Caco-2 (cell line): ENCODE measurements at regions not wholly inside any gene's neighbourhood (a gene's known extent, or its start where the extent isn't known, plus 50 kb on each side); places are given as distances from the start of the nearest gene placed in this dataset.

Experiments used
- BruUV-seq: library from RNA; stranded (reverse); fragments of 400-500 nt; replicated peaks from 2 replicates; lab custom pipeline; 2021; lab: Mats Ljungman, UMichigan
- CTCF ChIA-PET: fragments of 300-600 bp; sonication (Branson Sonifier 250); formaldehyde crosslinking; loops from one replicate; lab custom pipeline; 2022; ENCODE audit warnings: antibody characterized with exemption; lab: Charles Lee
- POLR2A ChIA-PET: fragments of 300-600 bp; sonication (Branson Sonifier 250); formaldehyde crosslinking; loops from one replicate; lab custom pipeline; 2022; ENCODE audit warnings: antibody characterized with exemption; lab: Charles Lee
- DNase-seq, 2 experiments: peaks; one replicate each; pipeline versions ENCODE4 v3.0.0 to v3.0.0-alpha.2; 2020 to 2022
- H3K27me3 ChIP-seq: replicated peaks from 2 replicates; pipeline ENCODE4 v1.6.0; 2011; ENCODE audit warnings: low read length; ENCODE audit not compliant: control insufficient read depth, insufficient read depth
- H3K36me3 ChIP-seq: 2 replicates; pipeline ENCODE4 v1.5.1; 2011; ENCODE audit warnings: low read length; ENCODE audit not compliant: control insufficient read depth, insufficient read depth
- H3K4me1 ChIP-seq: fragments of 250-450 bp; sonication (Bioruptor Pico); 2 replicates; pipeline ENCODE4 v1.5.1; 2020; ENCODE audit warnings: mild to moderate bottlenecking
- H3K4me3 ChIP-seq: 2 replicates; pipeline ENCODE4 v1.5.1; 2011; ENCODE audit warnings: low read depth, mild to moderate bottlenecking, control low read depth, low read length
- H3K9me3 ChIP-seq: fragments of 250-450 bp; sonication (Bioruptor Pico); 2 replicates; pipeline ENCODE4 v1.5.1; 2020; ENCODE audit warnings: mild to moderate bottlenecking, moderate library complexity
- H3K27ac Mint-ChIP-seq: one replicate; pipeline ENCODE4 v1.8.0; 2022; ENCODE audit warnings: mixed read lengths; ENCODE audit not compliant: unreplicated experiment
- H3K27me3 Mint-ChIP-seq: one replicate; pipeline ENCODE4 v1.8.0; 2022; ENCODE audit warnings: mixed read lengths; ENCODE audit not compliant: insufficient read depth, unreplicated experiment
- H3K36me3 Mint-ChIP-seq: one replicate; pipeline ENCODE4 v1.8.0; 2022; ENCODE audit warnings: mild to moderate bottlenecking, mixed read lengths; ENCODE audit not compliant: insufficient read depth, unreplicated experiment
- H3K4me1 Mint-ChIP-seq: one replicate; pipeline ENCODE4 v1.8.0; 2022; ENCODE audit warnings: low read depth, mixed read lengths; ENCODE audit not compliant: unreplicated experiment
- H3K4me3 Mint-ChIP-seq: one replicate; pipeline ENCODE4 v1.8.0; 2022; ENCODE audit warnings: mild to moderate bottlenecking, moderate library complexity, mixed read lengths; ENCODE audit not compliant: unreplicated experiment
- H3K9me3 Mint-ChIP-seq: one replicate; pipeline ENCODE4 v1.8.0; 2022; ENCODE audit warnings: mixed read lengths; ENCODE audit not compliant: unreplicated experiment
- intact Hi-C: fragments of 100-400 bp; cut with micrococcal nuclease; formaldehyde crosslinking; loops from one replicate; pipeline ENCODE4 v1.10.0; 2022; ENCODE audit not compliant: unreplicated experiment
- TF ChIP-seq, protein P1 (sequence below), 2 experiments: fragments of 200-600 bp in 1 of 2; IDR thresholded peaks; 1 replicate in 1 of 2; 2 replicates in 1 of 2; pipeline versions ENCODE4 v1.5.1 to v1.8.0; 2011 to 2022; ENCODE audit warnings: antibody characterized with exemption in 1 of 2, control low read depth in 1 of 2, inconsistent platforms in 1 of 2, low read depth in 1 of 2, low read length in 1 of 2, mild to moderate bottlenecking in 1 of 2, moderate library complexity in 1 of 2; ENCODE audit not compliant: insufficient read depth in 1 of 2, severe bottlenecking in 1 of 2, unreplicated experiment in 1 of 2

- Histone ChIP-seq H3K27me3 (no peaks in the 10 kb centered on the region), H3K36me3 (no peaks in the 10 kb centered on the region), H3K4me3 (no peak overlapping the region), H3K4me1 (peaks cover 19% of the 10 kb centered on the region), H3K9me3 (no peaks in the 10 kb centered on the region)
- TF ChIP-seq, protein P1, sequence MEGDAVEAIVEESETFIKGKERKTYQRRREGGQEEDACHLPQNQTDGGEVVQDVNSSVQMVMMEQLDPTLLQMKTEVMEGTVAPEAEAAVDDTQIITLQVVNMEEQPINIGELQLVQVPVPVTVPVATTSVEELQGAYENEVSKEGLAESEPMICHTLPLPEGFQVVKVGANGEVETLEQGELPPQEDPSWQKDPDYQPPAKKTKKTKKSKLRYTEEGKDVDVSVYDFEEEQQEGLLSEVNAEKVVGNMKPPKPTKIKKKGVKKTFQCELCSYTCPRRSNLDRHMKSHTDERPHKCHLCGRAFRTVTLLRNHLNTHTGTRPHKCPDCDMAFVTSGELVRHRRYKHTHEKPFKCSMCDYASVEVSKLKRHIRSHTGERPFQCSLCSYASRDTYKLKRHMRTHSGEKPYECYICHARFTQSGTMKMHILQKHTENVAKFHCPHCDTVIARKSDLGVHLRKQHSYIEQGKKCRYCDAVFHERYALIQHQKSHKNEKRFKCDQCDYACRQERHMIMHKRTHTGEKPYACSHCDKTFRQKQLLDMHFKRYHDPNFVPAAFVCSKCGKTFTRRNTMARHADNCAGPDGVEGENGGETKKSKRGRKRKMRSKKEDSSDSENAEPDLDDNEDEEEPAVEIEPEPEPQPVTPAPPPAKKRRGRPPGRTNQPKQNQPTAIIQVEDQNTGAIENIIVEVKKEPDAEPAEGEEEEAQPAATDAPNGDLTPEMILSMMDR (IDR thresholded peaks at IDR 0.05; ENCODE audit: insufficient read depth in 1 of 2, low read depth in 1 of 2, low read length in 1 of 2, severe bottlenecking in 1 of 2, unreplicated experiment in 1 of 2): no peak
- DNase-seq: no peak
- Mint-ChIP-seq H3K27me3 (peaks cover 2% of the 10 kb centered on the region), H3K4me3 (no peak overlapping the region), H3K4me1 (peaks cover 8% of the 10 kb centered on the region), H3K36me3 (no peaks in the 10 kb centered on the region), H3K27ac (no peak overlapping the region), H3K9me3 (no peaks in the 10 kb centered on the region)
- ChIA-PET CTCF (no interaction called here), POLR2A (no interaction called here)
- no TSS peak for BruUV-seq
- intact Hi-C loops: no loop called here
Observed at GRCh38 chr2:82143343-82143742, 1838.8 kb upstream of the LRRTM1 start.

- intact Hi-C loops: loop anchor here (1.0 kb wide), 1 partner anchor 18 kb away; no protein-coding TSS in a partner anchor
- Histone ChIP-seq H3K27me3 (no peaks in the 10 kb centered on the region), H3K9me3 (no peaks in the 10 kb centered on the region), H3K4me3 (no peak overlapping the region), H3K4me1 (peaks cover 19% of the 10 kb centered on the region), H3K36me3 (no peaks in the 10 kb centered on the region)
- Mint-ChIP-seq H3K27ac (no peak overlapping the region), H3K9me3 (no peaks in the 10 kb centered on the region), H3K4me1 (peaks cover 8% of the 10 kb centered on the region), H3K36me3 (no peaks in the 10 kb centered on the region), H3K27me3 (peaks cover 2% of the 10 kb centered on the region), H3K4me3 (peak overlapping the region; percentile 33)
- no TSS peak for BruUV-seq
- ChIA-PET CTCF (no interaction called here), POLR2A (no interaction called here)
- DNase-seq: peak; percentile 56 to 57
- TF ChIP-seq, protein P1 (IDR thresholded peaks at IDR 0.05; ENCODE audit: insufficient read depth in 1 of 2, low read depth in 1 of 2, low read length in 1 of 2, severe bottlenecking in 1 of 2, unreplicated experiment in 1 of 2): no peak
Observed at GRCh38 chr2:82139979-82140611, 1835.5 kb upstream of the LRRTM1 start.

DNA sequence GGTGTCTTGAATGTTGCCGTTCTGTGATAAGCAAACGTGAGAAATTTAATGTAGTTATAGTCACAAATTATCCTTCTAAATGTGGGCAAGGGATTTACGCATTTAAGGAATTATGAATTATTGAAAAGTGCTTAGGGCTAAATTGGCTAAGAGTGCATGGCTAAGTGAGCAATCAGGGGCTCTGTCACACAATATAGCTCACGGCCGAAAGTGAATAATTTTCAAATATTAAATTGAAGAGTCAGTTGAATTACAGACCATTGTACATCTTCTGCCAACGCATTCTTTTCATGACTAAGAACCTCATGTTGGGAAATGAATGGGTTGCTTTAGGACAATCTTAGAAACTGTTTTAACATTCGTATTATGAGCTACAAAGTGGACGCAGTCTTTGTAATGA, 1832.9 kb upstream of the LRRTM1 start:
- no peaks in the 10 kb centered on the region for H3K36me3 Mint-ChIP-seq
- ChIA-PET CTCF (no interaction called here), POLR2A (no interaction called here)
- DNase-seq: no peak
- H3K4me3 Mint-ChIP-seq: no peak overlapping the region
- TF ChIP-seq, protein P1 (IDR thresholded peaks at IDR 0.05; ENCODE audit: insufficient read depth in 1 of 2, low read depth in 1 of 2, low read length in 1 of 2, severe bottlenecking in 1 of 2, unreplicated experiment in 1 of 2): no peak
- no peaks in the 10 kb centered on the region for H3K9me3 Mint-ChIP-seq
- intact Hi-C loops: no loop called here
- no TSS peak for BruUV-seq
- Histone ChIP-seq H3K9me3 (no peaks in the 10 kb centered on the region), H3K4me3 (no peak overlapping the region), H3K36me3 (no peaks in the 10 kb centered on the region), H3K27me3 (no peaks in the 10 kb centered on the region), H3K4me1 (peaks cover 19% of the 10 kb centered on the region)
- peaks cover 2% of the 10 kb centered on the region for H3K27me3 Mint-ChIP-seq
- H3K4me1 Mint-ChIP-seq: peaks cover 8% of the 10 kb centered on the region
- no peak overlapping the region for H3K27ac Mint-ChIP-seq
